ENCODE measurements at regions not wholly inside any gene's neighbourhood (a gene's known extent, or its start where the extent isn't known, plus 50 kb on each side); places are given as distances from the start of the nearest gene placed in this dataset.

DNA sequence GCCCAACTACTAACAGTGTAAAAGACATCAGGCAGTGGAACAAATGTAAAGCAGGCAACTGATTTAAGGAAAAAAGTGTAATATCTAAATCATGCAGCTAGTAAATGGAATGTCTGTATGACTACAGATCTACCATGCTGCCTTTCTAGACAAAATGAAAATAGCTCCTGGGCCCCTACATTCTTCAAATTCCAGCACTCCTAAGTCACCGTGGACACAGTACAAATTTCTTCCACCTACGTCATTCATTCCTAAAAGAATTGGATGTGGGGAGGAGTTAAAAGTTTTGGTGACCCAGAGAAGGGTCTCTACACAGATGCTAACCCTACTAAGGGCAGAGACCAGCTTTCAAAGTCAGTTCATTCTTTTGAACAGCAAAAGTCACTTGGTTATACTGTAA, 137.2 kb upstream of the ARHGEF9 start:
- H3K27me3 ChIP-seq (ENCODE audit: insufficient read depth, low read length), result no peaks in the 10 kb centered on the region
- peak; percentile 14 to 60 for DNase-seq
- H3K18ac ChIP-seq (ENCODE audit: low read length), result no peak overlapping the region
- no peak overlapping the region for H2BK120ac ChIP-seq (ENCODE audit: insufficient read depth, low read length, poor library complexity)
- H2BK12ac ChIP-seq (ENCODE audit: low read length), result no peak overlapping the region
- no peak overlapping the region for H3K4me3 ChIP-seq (ENCODE audit: low read depth, low read length)
- no peak overlapping the region for H2AFZ ChIP-seq (ENCODE audit: insufficient read depth, low read length, poor library complexity)
- H4K8ac ChIP-seq (ENCODE audit: low read depth, low read length), result no peak overlapping the region
- H3K36me3 ChIP-seq (ENCODE audit: control insufficient read depth in 1 of 2, insufficient read depth in 2 of 2, low read length in 2 of 2), result no peaks in the 10 kb centered on the region
- no peak overlapping the region for H4K91ac ChIP-seq (ENCODE audit: low read depth, low read length)
- no peaks in the 10 kb centered on the region for H3K79me2 ChIP-seq (ENCODE audit: control insufficient read depth, insufficient read depth, low read length, poor library complexity)
- no peak overlapping the region for H3K23ac ChIP-seq (ENCODE audit: low read length)
- H4K12ac ChIP-seq (ENCODE audit: low read depth, low read length), result no peak overlapping the region
- H3K4me2 ChIP-seq (ENCODE audit: low read length), result no peak overlapping the region
- no peaks in the 10 kb centered on the region for H3K79me1 ChIP-seq (ENCODE audit: low read length)
- H3K27ac ChIP-seq (ENCODE audit: low read depth, low read length), result no peak overlapping the region
- H3K4me1 ChIP-seq (ENCODE audit: control insufficient read depth in 1 of 2, insufficient read depth in 2 of 2, low read length in 2 of 2), result no peaks in the 10 kb centered on the region
- no CpG with 5 or more reads among the region's 2 CpGs for WGBS (ENCODE audit: extremely low coverage, insufficient coverage, insufficient read length)
- H2AK5ac ChIP-seq (ENCODE audit: low read length), result no peak overlapping the region
- H3K9ac ChIP-seq (ENCODE audit: low read length), result no peak overlapping the region
- H3K14ac ChIP-seq (ENCODE audit: low read length), result no peak overlapping the region
- H3K4ac ChIP-seq (ENCODE audit: low read depth, low read length), result no peak overlapping the region
- H2BK5ac ChIP-seq (ENCODE audit: low read depth, low read length, poor library complexity), result no peak overlapping the region
- no peaks in the 10 kb centered on the region for H3K9me3 ChIP-seq (ENCODE audit: insufficient read depth, low read depth, low read length)

DNA sequence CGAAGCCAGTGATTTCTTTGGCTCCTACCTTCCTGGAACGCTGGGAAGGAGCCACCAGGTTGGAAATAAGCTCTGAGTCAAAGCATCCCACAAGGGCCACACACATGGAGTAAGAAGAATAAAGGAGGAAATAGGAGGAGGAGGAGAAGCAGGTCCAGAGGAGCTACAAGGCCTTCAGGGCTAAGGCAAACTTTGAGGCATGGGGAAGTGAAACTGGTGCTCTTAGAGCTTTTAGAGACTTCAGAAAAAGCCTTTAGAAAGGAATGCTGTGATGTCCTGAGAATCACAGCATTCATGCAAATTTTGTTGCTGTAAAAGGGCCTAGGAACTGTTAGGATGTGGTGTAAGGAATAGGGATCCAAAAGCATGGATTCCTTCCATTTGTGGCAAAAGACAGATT, 135.9 kb upstream of the ARHGEF9 start:
- Histone ChIP-seq H4K8ac (ENCODE audit: low read depth, low read length) (no peak overlapping the region), H3K4ac (ENCODE audit: low read depth, low read length) (no peak overlapping the region), H3K4me2 (ENCODE audit: low read length) (no peak overlapping the region), H3K14ac (ENCODE audit: low read length) (no peak overlapping the region), H3K23ac (ENCODE audit: low read length) (no peak overlapping the region), H4K91ac (ENCODE audit: low read depth, low read length) (no peak overlapping the region), H2AFZ (ENCODE audit: insufficient read depth, low read length, poor library complexity) (no peak overlapping the region), H3K4me3 (ENCODE audit: low read depth, low read length) (no peak overlapping the region), H3K27me3 (ENCODE audit: insufficient read depth, low read length) (no peaks in the 10 kb centered on the region), H3K27ac (ENCODE audit: low read depth, low read length) (no peak overlapping the region), H4K12ac (ENCODE audit: low read depth, low read length) (no peak overlapping the region), H2BK120ac (ENCODE audit: insufficient read depth, low read length, poor library complexity) (no peak overlapping the region), H3K79me2 (ENCODE audit: control insufficient read depth, insufficient read depth, low read length, poor library complexity) (no peaks in the 10 kb centered on the region), H3K79me1 (ENCODE audit: low read length) (no peaks in the 10 kb centered on the region), H3K4me1 (ENCODE audit: control insufficient read depth in 1 of 2, insufficient read depth in 2 of 2, low read length in 2 of 2) (no peaks in the 10 kb centered on the region), H2BK12ac (ENCODE audit: low read length) (no peak overlapping the region), H3K9ac (ENCODE audit: low read length) (no peak overlapping the region), H3K9me3 (ENCODE audit: insufficient read depth, low read depth, low read length) (no peaks in the 10 kb centered on the region), H3K36me3 (ENCODE audit: control insufficient read depth in 1 of 2, insufficient read depth in 2 of 2, low read length in 2 of 2) (no peaks in the 10 kb centered on the region), H3K18ac (ENCODE audit: low read length) (no peak overlapping the region), H2BK5ac (ENCODE audit: low read depth, low read length, poor library complexity) (no peak overlapping the region), H2AK5ac (ENCODE audit: low read length) (no peak overlapping the region)
- no peak for DNase-seq
- WGBS (ENCODE audit: extremely low coverage, insufficient coverage, insufficient read length), result no CpG with 5 or more reads among the region's 2 CpGs

DNA sequence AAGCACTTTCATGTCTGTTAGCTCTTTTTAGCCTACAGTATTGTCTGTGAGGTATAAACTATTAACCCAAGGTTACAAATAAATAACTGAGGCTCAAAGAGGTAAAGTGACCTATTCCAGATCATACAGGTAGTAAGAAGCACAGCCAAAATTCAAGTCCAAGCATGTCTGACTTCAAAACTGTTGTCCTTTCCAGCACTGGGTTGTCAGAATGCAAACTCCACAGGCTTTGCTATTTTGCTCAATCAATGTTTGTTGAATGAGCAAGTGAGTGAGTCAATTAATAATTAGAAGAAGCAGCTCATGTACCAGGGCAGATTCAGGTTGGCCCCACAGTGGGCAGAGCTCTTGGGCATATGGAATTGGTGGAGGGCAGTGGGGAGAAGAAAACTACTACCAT, 134.1 kb upstream of the ARHGEF9 start:
- Histone ChIP-seq H3K23ac (ENCODE audit: low read length) (no peak overlapping the region), H4K12ac (ENCODE audit: low read depth, low read length) (no peak overlapping the region), H2AFZ (ENCODE audit: insufficient read depth, low read length, poor library complexity) (no peak overlapping the region), H3K27me3 (ENCODE audit: insufficient read depth, low read length) (no peaks in the 10 kb centered on the region), H3K4me3 (ENCODE audit: low read depth, low read length) (no peak overlapping the region), H3K14ac (ENCODE audit: low read length) (no peak overlapping the region), H3K79me1 (ENCODE audit: low read length) (no peaks in the 10 kb centered on the region), H2BK12ac (ENCODE audit: low read length) (no peak overlapping the region), H4K91ac (ENCODE audit: low read depth, low read length) (no peak overlapping the region), H3K4me2 (ENCODE audit: low read length) (no peak overlapping the region), H3K79me2 (ENCODE audit: control insufficient read depth, insufficient read depth, low read length, poor library complexity) (no peaks in the 10 kb centered on the region), H3K4me1 (ENCODE audit: control insufficient read depth in 1 of 2, insufficient read depth in 2 of 2, low read length in 2 of 2) (no peaks in the 10 kb centered on the region), H2BK5ac (ENCODE audit: low read depth, low read length, poor library complexity) (no peak overlapping the region), H3K27ac (ENCODE audit: low read depth, low read length) (no peak overlapping the region), H3K18ac (ENCODE audit: low read length) (no peak overlapping the region), H2BK120ac (ENCODE audit: insufficient read depth, low read length, poor library complexity) (no peak overlapping the region), H3K9ac (ENCODE audit: low read length) (no peak overlapping the region), H4K8ac (ENCODE audit: low read depth, low read length) (no peak overlapping the region), H2AK5ac (ENCODE audit: low read length) (no peak overlapping the region), H3K36me3 (ENCODE audit: control insufficient read depth in 1 of 2, insufficient read depth in 2 of 2, low read length in 2 of 2) (no peaks in the 10 kb centered on the region), H3K9me3 (ENCODE audit: insufficient read depth, low read depth, low read length) (no peaks in the 10 kb centered on the region), H3K4ac (ENCODE audit: low read depth, low read length) (no peak overlapping the region)
- no peak for DNase-seq

DNA sequence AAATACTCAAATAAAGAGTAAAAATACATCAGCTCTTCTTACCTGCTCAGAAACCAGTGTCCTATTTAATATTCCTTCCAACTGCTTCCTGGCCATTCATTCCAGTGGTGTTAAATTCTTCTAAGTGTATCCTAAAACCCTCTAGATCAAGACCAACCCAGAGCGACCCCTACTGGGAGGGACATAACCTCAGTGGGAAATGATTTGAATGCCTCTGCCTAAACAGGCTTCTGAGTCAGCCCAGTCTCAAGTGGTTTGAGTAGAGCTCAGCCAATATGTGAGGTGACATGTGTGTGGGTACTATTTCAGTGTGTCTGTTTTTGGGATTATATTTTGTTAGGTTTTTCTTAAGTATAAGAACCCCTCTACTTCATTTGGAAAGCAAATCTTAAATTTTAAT, 133.6 kb upstream of the ARHGEF9 start:
- H4K8ac ChIP-seq (ENCODE audit: low read depth, low read length), result no peak overlapping the region
- H3K9ac ChIP-seq (ENCODE audit: low read length), result no peak overlapping the region
- no peak for DNase-seq
- no peak overlapping the region for H2AK5ac ChIP-seq (ENCODE audit: low read length)
- H2BK12ac ChIP-seq (ENCODE audit: low read length), result no peak overlapping the region
- no peak overlapping the region for H3K14ac ChIP-seq (ENCODE audit: low read length)
- no peaks in the 10 kb centered on the region for H3K4me1 ChIP-seq (ENCODE audit: control insufficient read depth in 1 of 2, insufficient read depth in 2 of 2, low read length in 2 of 2)
- no peak overlapping the region for H3K4ac ChIP-seq (ENCODE audit: low read depth, low read length)
- no peak overlapping the region for H3K27ac ChIP-seq (ENCODE audit: low read depth, low read length)
- H3K79me2 ChIP-seq (ENCODE audit: control insufficient read depth, insufficient read depth, low read length, poor library complexity), result no peaks in the 10 kb centered on the region
- no peak overlapping the region for H3K18ac ChIP-seq (ENCODE audit: low read length)
- H3K27me3 ChIP-seq (ENCODE audit: insufficient read depth, low read length), result no peaks in the 10 kb centered on the region
- H2AFZ ChIP-seq (ENCODE audit: insufficient read depth, low read length, poor library complexity), result no peak overlapping the region
- H3K79me1 ChIP-seq (ENCODE audit: low read length), result no peaks in the 10 kb centered on the region
- H3K9me3 ChIP-seq (ENCODE audit: insufficient read depth, low read depth, low read length), result peaks cover 4% of the 10 kb centered on the region
- H3K4me2 ChIP-seq (ENCODE audit: low read length), result no peak overlapping the region
- no peaks in the 10 kb centered on the region for H3K36me3 ChIP-seq (ENCODE audit: control insufficient read depth in 1 of 2, insufficient read depth in 2 of 2, low read length in 2 of 2)
- no CpG with 5 or more reads among the region's 1 CpG for WGBS (ENCODE audit: extremely low coverage, insufficient coverage, insufficient read length)
- no peak overlapping the region for H3K23ac ChIP-seq (ENCODE audit: low read length)
- no peak overlapping the region for H4K12ac ChIP-seq (ENCODE audit: low read depth, low read length)
- H2BK120ac ChIP-seq (ENCODE audit: insufficient read depth, low read length, poor library complexity), result no peak overlapping the region
- H2BK5ac ChIP-seq (ENCODE audit: low read depth, low read length, poor library complexity), result no peak overlapping the region
- H3K4me3 ChIP-seq (ENCODE audit: low read depth, low read length), result no peak overlapping the region
- H4K91ac ChIP-seq (ENCODE audit: low read depth, low read length), result no peak overlapping the region

DNA sequence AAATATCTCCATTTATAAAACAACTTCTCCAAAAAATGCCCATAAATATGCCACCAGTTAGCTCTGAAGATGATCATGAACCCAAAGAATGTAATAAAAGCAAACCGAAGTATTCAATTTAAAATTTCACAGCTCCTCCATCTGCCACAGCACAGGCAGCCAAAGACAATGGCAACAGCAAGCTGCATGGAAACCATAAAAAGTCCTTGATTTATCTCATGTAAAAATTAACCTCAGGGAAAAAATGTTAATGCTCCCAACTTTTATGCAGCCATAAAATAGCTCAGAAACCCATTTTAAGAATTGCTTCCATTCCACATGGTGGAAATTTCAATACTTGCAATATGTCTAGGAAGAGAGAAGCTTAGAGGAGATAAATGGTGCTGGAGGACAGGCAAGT, 132.3 kb upstream of the ARHGEF9 start:
- no peak overlapping the region for H3K23ac ChIP-seq (ENCODE audit: low read length)
- H3K36me3 ChIP-seq (ENCODE audit: control insufficient read depth in 1 of 2, insufficient read depth in 2 of 2, low read length in 2 of 2), result no peaks in the 10 kb centered on the region
- no peak overlapping the region for H4K91ac ChIP-seq (ENCODE audit: low read depth, low read length)
- no peak overlapping the region for H3K9ac ChIP-seq (ENCODE audit: low read length)
- no peaks in the 10 kb centered on the region for H3K4me1 ChIP-seq (ENCODE audit: control insufficient read depth in 1 of 2, insufficient read depth in 2 of 2, low read length in 2 of 2)
- no peak overlapping the region for H3K4me2 ChIP-seq (ENCODE audit: low read length)
- H2BK12ac ChIP-seq (ENCODE audit: low read length), result no peak overlapping the region
- no peak overlapping the region for H3K14ac ChIP-seq (ENCODE audit: low read length)
- H3K79me1 ChIP-seq (ENCODE audit: low read length), result no peaks in the 10 kb centered on the region
- H2AFZ ChIP-seq (ENCODE audit: insufficient read depth, low read length, poor library complexity), result no peak overlapping the region
- no peak overlapping the region for H2BK5ac ChIP-seq (ENCODE audit: low read depth, low read length, poor library complexity)
- WGBS (ENCODE audit: extremely low coverage, insufficient coverage, insufficient read length), result no CpG with 5 or more reads among the region's 1 CpG
- H3K27me3 ChIP-seq (ENCODE audit: insufficient read depth, low read length), result no peaks in the 10 kb centered on the region
- H2AK5ac ChIP-seq (ENCODE audit: low read length), result no peak overlapping the region
- no peak overlapping the region for H2BK120ac ChIP-seq (ENCODE audit: insufficient read depth, low read length, poor library complexity)
- no peaks in the 10 kb centered on the region for H3K79me2 ChIP-seq (ENCODE audit: control insufficient read depth, insufficient read depth, low read length, poor library complexity)
- H3K18ac ChIP-seq (ENCODE audit: low read length), result no peak overlapping the region
- no peak overlapping the region for H4K12ac ChIP-seq (ENCODE audit: low read depth, low read length)
- no peak for DNase-seq
- H3K4ac ChIP-seq (ENCODE audit: low read depth, low read length), result no peak overlapping the region
- no peak overlapping the region for H3K27ac ChIP-seq (ENCODE audit: low read depth, low read length)
- H3K4me3 ChIP-seq (ENCODE audit: low read depth, low read length), result no peak overlapping the region
- peaks cover 4% of the 10 kb centered on the region for H3K9me3 ChIP-seq (ENCODE audit: insufficient read depth, low read depth, low read length)
- no peak overlapping the region for H4K8ac ChIP-seq (ENCODE audit: low read depth, low read length)
